Panc1 (cell line): ENCODE measurements at regions not wholly inside any gene's neighbourhood (a gene's known extent, or its start where the extent isn't known, plus 50 kb on each side); places are given as distances from the start of the nearest gene placed in this dataset.

ENCODE experiments used
- ATAC-seq: fragments of 200-7000 bp; cut with Tn5 transposase; 2 replicates; pipeline ENCODE4 v1.9.1; 2020; ENCODE audit warnings: mild to moderate bottlenecking, moderate library complexity
- BruUV-seq: library from RNA; stranded (reverse); fragments of 400-500 nt; replicated peaks from 2 replicates; lab custom pipeline; 2021; lab: Mats Ljungman, UMichigan
- CTCF ChIA-PET: fragments of 300-600 bp; sonication (Branson Sonifier 250); formaldehyde crosslinking; loops from one replicate; lab custom pipeline; 2022; ENCODE audit warnings: antibody characterized with exemption; lab: Charles Lee
- POLR2A ChIA-PET: fragments of 300-600 bp; sonication (Branson Sonifier 250); formaldehyde crosslinking; loops from one replicate; lab custom pipeline; 2022; ENCODE audit warnings: antibody characterized with exemption; lab: Charles Lee
- DNase-seq: peaks from one replicate; pipeline ENCODE4 v3.0.0-alpha.2; 2010; ENCODE audit warnings: low read depth, low spot score
- H3K27ac ChIP-seq: 2 replicates; pipeline ENCODE4 v1.5.1; 2011; ENCODE audit warnings: mild to moderate bottlenecking, low read length, inconsistent platforms
- H3K27me3 ChIP-seq: fragments of 200-500 bp; sonication (Bioruptor generic); 2 replicates; pipeline ENCODE4 v1.6.0; 2014; ENCODE audit warnings: low read length, inconsistent platforms; ENCODE audit not compliant: control insufficient read depth, insufficient read depth
- H3K36me3 ChIP-seq: fragments of 200-500 bp; sonication (Bioruptor generic); 2 replicates; pipeline ENCODE4 v1.5.1; 2014; ENCODE audit warnings: inconsistent platforms, mild to moderate bottlenecking, low read length, moderate library complexity; ENCODE audit not compliant: control insufficient read depth, insufficient read depth
- H3K4me1 ChIP-seq: 2 replicates; pipeline ENCODE4 v1.5.1; 2011; ENCODE audit warnings: inconsistent platforms, mild to moderate bottlenecking, low read length, moderate library complexity; ENCODE audit not compliant: control insufficient read depth, insufficient read depth
- H3K4me3 ChIP-seq, 2 experiments: 2 replicates each; pipeline ENCODE4 v1.5.1; 2011 to 2012; ENCODE audit warnings: low read depth in 2 of 2, low read length in 2 of 2, mild to moderate bottlenecking in 2 of 2, inconsistent platforms in 1 of 2, moderate library complexity in 1 of 2
- H3K9me3 ChIP-seq: fragments of 200-500 bp; sonication (Bioruptor generic); 2 replicates; pipeline ENCODE4 v1.5.1; 2014; ENCODE audit warnings: low read depth, mild to moderate bottlenecking, inconsistent platforms, low read length, moderate library complexity; ENCODE audit not compliant: control insufficient read depth, insufficient read depth
- POLR2AphosphoS5 ChIP-seq: IDR thresholded peaks from 2 replicates; pipeline ENCODE4 v1.6.1; 2012; ENCODE audit warnings: mild to moderate bottlenecking, low read depth, low read length, moderate library complexity
- SIN3A ChIP-seq: IDR thresholded peaks from 2 replicates; pipeline ENCODE4 v1.6.1; 2012; ENCODE audit warnings: low read depth, mild to moderate bottlenecking, low read length, moderate library complexity, borderline replicate concordance; ENCODE audit not compliant: insufficient read depth
- TCF7L2 ChIP-seq: IDR thresholded peaks from 2 replicates; pipeline ENCODE4 v1.6.1; 2011; ENCODE audit warnings: mild to moderate bottlenecking, low read depth, low read length, inconsistent platforms
- in situ Hi-C: cut with HindIII; loops from 2 replicates; pipeline ENCODE4 v1.10.0; 2016; ENCODE audit warnings: low sequenced_read_pairs, low pct_unique_long_range_greater_than_20kb
- intact Hi-C: fragments of 100-400 bp; cut with micrococcal nuclease; formaldehyde crosslinking; loops from one replicate; pipeline ENCODE4 v1.10.0; 2022; ENCODE audit not compliant: unreplicated experiment
- TF ChIP-seq, protein P1 (sequence below), 2 experiments: IDR thresholded peaks; 2 replicates each; pipeline ENCODE4 v1.6.1; 2011 to 2012; ENCODE audit warnings: low read depth in 2 of 2, control low read depth in 1 of 2, low read length in 1 of 2, mild to moderate bottlenecking in 1 of 2, moderate library complexity in 1 of 2; ENCODE audit not compliant: insufficient read depth in 1 of 2
- TF ChIP-seq, protein P2 (sequence below): fragments of 450-650 bp; IDR thresholded peaks from 2 replicates; pipeline ENCODE4 v1.5.1; 2017; ENCODE audit warnings: mild to moderate bottlenecking

DNA sequence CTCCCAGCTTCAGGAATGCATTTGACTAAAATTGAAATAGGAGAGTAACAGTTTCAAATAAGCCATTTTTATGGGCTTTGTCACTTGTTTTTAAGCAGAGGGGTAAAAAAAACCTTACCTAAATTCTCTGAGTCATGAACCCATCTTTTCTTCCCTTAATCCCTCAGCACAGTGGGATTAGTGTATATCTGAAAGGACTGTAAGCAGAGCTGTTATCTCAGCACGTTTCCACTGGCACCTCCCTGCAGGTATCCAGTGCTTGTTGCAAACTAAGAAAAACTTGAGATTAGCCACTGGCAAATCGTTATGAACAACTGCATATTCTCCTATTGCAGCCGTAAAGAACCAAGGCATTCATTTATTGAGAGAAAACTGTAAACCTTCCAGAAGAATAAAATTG lies 872.7 kb downstream of the EFNA5 start:
- no peak overlapping the region for H3K27ac ChIP-seq
- no peak overlapping the region for H3K4me3 ChIP-seq
- H3K27me3 ChIP-seq = no peaks in the 10 kb centered on the region
- BruUV-seq = no TSS peak
- H3K4me1 ChIP-seq = no peaks in the 10 kb centered on the region
- ChIA-PET POLR2A (no interaction called here), CTCF (no interaction called here)
- in situ Hi-C loops (no loop called here), intact Hi-C loops (no loop called here)
- H3K36me3 ChIP-seq = no peaks in the 10 kb centered on the region
- DNase-seq = no peak
- no peaks in the 10 kb centered on the region for H3K9me3 ChIP-seq
- TF ChIP-seq, protein P1, sequence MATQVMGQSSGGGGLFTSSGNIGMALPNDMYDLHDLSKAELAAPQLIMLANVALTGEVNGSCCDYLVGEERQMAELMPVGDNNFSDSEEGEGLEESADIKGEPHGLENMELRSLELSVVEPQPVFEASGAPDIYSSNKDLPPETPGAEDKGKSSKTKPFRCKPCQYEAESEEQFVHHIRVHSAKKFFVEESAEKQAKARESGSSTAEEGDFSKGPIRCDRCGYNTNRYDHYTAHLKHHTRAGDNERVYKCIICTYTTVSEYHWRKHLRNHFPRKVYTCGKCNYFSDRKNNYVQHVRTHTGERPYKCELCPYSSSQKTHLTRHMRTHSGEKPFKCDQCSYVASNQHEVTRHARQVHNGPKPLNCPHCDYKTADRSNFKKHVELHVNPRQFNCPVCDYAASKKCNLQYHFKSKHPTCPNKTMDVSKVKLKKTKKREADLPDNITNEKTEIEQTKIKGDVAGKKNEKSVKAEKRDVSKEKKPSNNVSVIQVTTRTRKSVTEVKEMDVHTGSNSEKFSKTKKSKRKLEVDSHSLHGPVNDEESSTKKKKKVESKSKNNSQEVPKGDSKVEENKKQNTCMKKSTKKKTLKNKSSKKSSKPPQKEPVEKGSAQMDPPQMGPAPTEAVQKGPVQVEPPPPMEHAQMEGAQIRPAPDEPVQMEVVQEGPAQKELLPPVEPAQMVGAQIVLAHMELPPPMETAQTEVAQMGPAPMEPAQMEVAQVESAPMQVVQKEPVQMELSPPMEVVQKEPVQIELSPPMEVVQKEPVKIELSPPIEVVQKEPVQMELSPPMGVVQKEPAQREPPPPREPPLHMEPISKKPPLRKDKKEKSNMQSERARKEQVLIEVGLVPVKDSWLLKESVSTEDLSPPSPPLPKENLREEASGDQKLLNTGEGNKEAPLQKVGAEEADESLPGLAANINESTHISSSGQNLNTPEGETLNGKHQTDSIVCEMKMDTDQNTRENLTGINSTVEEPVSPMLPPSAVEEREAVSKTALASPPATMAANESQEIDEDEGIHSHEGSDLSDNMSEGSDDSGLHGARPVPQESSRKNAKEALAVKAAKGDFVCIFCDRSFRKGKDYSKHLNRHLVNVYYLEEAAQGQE (IDR thresholded peaks at IDR 0.05; ENCODE audit: insufficient read depth in 1 of 2, low read depth in 2 of 2, low read length in 1 of 2) = no peak
- TF ChIP-seq SIN3A = no peak
- TF ChIP-seq, protein P2, sequence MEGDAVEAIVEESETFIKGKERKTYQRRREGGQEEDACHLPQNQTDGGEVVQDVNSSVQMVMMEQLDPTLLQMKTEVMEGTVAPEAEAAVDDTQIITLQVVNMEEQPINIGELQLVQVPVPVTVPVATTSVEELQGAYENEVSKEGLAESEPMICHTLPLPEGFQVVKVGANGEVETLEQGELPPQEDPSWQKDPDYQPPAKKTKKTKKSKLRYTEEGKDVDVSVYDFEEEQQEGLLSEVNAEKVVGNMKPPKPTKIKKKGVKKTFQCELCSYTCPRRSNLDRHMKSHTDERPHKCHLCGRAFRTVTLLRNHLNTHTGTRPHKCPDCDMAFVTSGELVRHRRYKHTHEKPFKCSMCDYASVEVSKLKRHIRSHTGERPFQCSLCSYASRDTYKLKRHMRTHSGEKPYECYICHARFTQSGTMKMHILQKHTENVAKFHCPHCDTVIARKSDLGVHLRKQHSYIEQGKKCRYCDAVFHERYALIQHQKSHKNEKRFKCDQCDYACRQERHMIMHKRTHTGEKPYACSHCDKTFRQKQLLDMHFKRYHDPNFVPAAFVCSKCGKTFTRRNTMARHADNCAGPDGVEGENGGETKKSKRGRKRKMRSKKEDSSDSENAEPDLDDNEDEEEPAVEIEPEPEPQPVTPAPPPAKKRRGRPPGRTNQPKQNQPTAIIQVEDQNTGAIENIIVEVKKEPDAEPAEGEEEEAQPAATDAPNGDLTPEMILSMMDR = no peak
- no peak for TF ChIP-seq TCF7L2
- TF ChIP-seq POLR2AphosphoS5 = no peak
- no peak for ATAC-seq

DNA sequence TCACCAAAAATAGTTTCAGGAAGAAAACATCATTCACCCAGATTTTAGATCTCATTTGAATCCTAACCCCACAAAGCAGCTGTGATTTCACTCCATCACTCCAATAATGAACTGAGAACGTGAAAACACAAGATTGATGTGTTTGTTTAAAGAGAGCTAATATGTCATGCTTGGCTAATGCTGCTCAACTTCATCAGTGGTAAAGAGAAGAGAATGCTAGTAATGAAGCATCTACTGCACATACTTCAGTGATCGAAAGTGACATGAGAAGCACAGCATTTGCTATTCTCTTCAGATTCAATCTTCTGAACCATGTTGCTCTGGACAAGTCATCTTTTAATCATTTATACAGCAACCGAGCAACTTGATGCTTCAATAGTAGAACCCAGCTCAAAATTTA lies 874.7 kb downstream of the EFNA5 start:
- CTCF ChIA-PET = no interaction called here
- Histone ChIP-seq H3K27me3 (no peaks in the 10 kb centered on the region), H3K36me3 (no peaks in the 10 kb centered on the region), H3K4me1 (no peaks in the 10 kb centered on the region), H3K4me3 (no peak overlapping the region), H3K9me3 (no peaks in the 10 kb centered on the region), H3K27ac (no peak overlapping the region)
- in situ Hi-C loops (no loop called here), intact Hi-C loops (no loop called here)
- DNase-seq (no peak), ATAC-seq (no peak)
- BruUV-seq = no TSS peak
- POLR2A ChIA-PET = no interaction called here
- TF ChIP-seq, protein P1 (IDR thresholded peaks at IDR 0.05; ENCODE audit: insufficient read depth in 1 of 2, low read depth in 2 of 2, low read length in 1 of 2) = no peak
- TF ChIP-seq, protein P2 = no peak
- TF ChIP-seq TCF7L2 (no peak), POLR2AphosphoS5 (no peak), SIN3A (no peak)
